ENCODE measurements at regions not wholly inside any gene's neighbourhood (a gene's known extent, or its start where the extent isn't known, plus 50 kb on each side); places are given as distances from the start of the nearest gene placed in this dataset.

DNA sequence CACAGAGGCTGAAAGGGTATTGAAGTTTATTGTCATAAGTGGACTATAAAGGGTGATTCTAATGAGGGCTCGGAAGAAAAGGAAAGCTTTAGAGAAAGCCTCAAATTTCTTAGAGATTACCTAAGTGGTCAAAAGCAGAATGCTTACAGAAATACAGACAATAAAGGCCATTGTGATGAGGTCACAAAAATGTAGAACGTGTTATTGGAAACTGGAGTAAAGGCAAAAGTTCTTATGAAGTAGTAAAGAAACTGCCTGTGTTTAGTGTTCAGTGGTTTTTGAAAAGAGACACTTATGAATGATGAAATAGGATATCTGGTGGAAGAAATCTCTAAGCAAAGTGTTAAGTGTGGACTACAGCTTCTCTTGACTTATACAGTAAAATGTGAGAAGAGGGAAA lies 726.9 kb downstream of the DNAH5 start:
- TF ChIP-seq, protein P1, sequence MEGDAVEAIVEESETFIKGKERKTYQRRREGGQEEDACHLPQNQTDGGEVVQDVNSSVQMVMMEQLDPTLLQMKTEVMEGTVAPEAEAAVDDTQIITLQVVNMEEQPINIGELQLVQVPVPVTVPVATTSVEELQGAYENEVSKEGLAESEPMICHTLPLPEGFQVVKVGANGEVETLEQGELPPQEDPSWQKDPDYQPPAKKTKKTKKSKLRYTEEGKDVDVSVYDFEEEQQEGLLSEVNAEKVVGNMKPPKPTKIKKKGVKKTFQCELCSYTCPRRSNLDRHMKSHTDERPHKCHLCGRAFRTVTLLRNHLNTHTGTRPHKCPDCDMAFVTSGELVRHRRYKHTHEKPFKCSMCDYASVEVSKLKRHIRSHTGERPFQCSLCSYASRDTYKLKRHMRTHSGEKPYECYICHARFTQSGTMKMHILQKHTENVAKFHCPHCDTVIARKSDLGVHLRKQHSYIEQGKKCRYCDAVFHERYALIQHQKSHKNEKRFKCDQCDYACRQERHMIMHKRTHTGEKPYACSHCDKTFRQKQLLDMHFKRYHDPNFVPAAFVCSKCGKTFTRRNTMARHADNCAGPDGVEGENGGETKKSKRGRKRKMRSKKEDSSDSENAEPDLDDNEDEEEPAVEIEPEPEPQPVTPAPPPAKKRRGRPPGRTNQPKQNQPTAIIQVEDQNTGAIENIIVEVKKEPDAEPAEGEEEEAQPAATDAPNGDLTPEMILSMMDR (IDR thresholded peaks at IDR 0.05), result no peak
- TF ChIP-seq POLR2A (IDR thresholded peaks at IDR 0.05), result no peak

All from Peyer's patch (tissue), 4 donors.